Osteoblast (primary cell): ENCODE measurements at regions not wholly inside any gene's neighbourhood (a gene's known extent, or its start where the extent isn't known, plus 50 kb on each side); places are given as distances from the start of the nearest gene placed in this dataset.
"Not testable (repeated sequence)": the region's sequence is repeated elsewhere in the genome, so short reads cannot be mapped to it uniquely, and the experiment has no call there.

Experiments used
- DNase-seq: peaks from one replicate; pipeline ENCODE4 v3.0.0; 2011; ENCODE audit warnings: low spot score, mixed read lengths; ENCODE audit not compliant: insufficient read length; ENCODE audit errors: missing footprints
- H2AFZ ChIP-seq: 2 replicates; pipeline ENCODE4 v1.6.0; 2011; ENCODE audit warnings: mild to moderate bottlenecking, low read length
- H3K27ac ChIP-seq: 2 replicates; pipeline ENCODE4 v1.5.1; 2011; ENCODE audit warnings: mild to moderate bottlenecking, low read depth, low read length, moderate library complexity
- H3K27me3 ChIP-seq: 2 replicates; pipeline ENCODE4 v1.6.0; 2012; ENCODE audit warnings: mild to moderate bottlenecking, control low read depth, inconsistent platforms, low read length, moderate library complexity; ENCODE audit not compliant: insufficient read depth
- H3K36me3 ChIP-seq: 2 replicates; pipeline ENCODE4 v1.5.1; 2011; ENCODE audit warnings: mild to moderate bottlenecking, low read length, control low read depth, moderate library complexity; ENCODE audit not compliant: insufficient read depth
- H3K4me1 ChIP-seq: 2 replicates; pipeline ENCODE4 v1.5.1; 2011; ENCODE audit warnings: mild to moderate bottlenecking, low read length, control low read depth, moderate library complexity; ENCODE audit not compliant: insufficient read depth
- H3K4me2 ChIP-seq: 2 replicates; pipeline ENCODE4 v1.6.0; 2011; ENCODE audit warnings: mild to moderate bottlenecking, low read length; ENCODE audit not compliant: insufficient read depth
- H3K4me3 ChIP-seq: fragments of 200-600 bp; sonication (generic); 3 replicates; pipeline ENCODE4 v1.5.1; 2012; ENCODE audit warnings: mild to moderate bottlenecking, low read length, inconsistent platforms; ENCODE audit not compliant: insufficient read depth
- H3K79me2 ChIP-seq: 2 replicates; pipeline ENCODE4 v1.6.0; 2012; ENCODE audit warnings: mild to moderate bottlenecking, low read length, control low read depth, inconsistent platforms; ENCODE audit not compliant: insufficient read depth
- H3K9me3 ChIP-seq: 2 replicates; pipeline ENCODE4 v1.5.1; 2011; ENCODE audit warnings: low read depth, low read length, control low read depth
- H4K20me1 ChIP-seq: 2 replicates; pipeline ENCODE4 v1.6.0; 2012; ENCODE audit warnings: mild to moderate bottlenecking, low read length, control low read depth; ENCODE audit not compliant: insufficient read depth
- CTCF ChIP-seq: IDR thresholded peaks from 2 replicates; pipeline ENCODE4 v1.5.1; 2011; ENCODE audit warnings: mild to moderate bottlenecking, low read depth, low read length, moderate library complexity; ENCODE audit errors: extremely low read depth

GRCh38 chr15:88995449-88995848, 82.3 kb upstream of the MFGE8 start:
- no peak for DNase-seq
- peak overlapping the region; percentile 13 for H2AFZ ChIP-seq

GRCh38 chr15:88997531-88997930, 84.4 kb upstream of the MFGE8 start:
- H3K4me2 ChIP-seq = no peak overlapping the region
- no peak overlapping the region for H3K27ac ChIP-seq
- TF ChIP-seq CTCF = no peak
- peaks cover 14% of the 10 kb centered on the region for H3K4me1 ChIP-seq
- H4K20me1 ChIP-seq = no peaks in the 10 kb centered on the region
- no peaks in the 10 kb centered on the region for H3K9me3 ChIP-seq
- no peaks in the 10 kb centered on the region for H3K36me3 ChIP-seq
- H3K27me3 ChIP-seq = no peaks in the 10 kb centered on the region
- no peak overlapping the region for H2AFZ ChIP-seq
- no peak for DNase-seq
- H3K79me2 ChIP-seq = no peaks in the 10 kb centered on the region
- no peak overlapping the region for H3K4me3 ChIP-seq

More at GRCh38 chr15:88995449-88995848, 82.3 kb upstream of the MFGE8 start:
- Histone ChIP-seq H3K4me3 (no peak overlapping the region), H4K20me1 (no peaks in the 10 kb centered on the region), H3K4me1 (peaks cover 7% of the 10 kb centered on the region), H3K79me2 (no peaks in the 10 kb centered on the region), H3K36me3 (no peaks in the 10 kb centered on the region), H3K27me3 (no peaks in the 10 kb centered on the region), H3K4me2 (no peak overlapping the region), H3K27ac (no peak overlapping the region), H3K9me3 (no peaks in the 10 kb centered on the region)
- no peak for TF ChIP-seq CTCF

GRCh38 chr15:88998980-88999713, 86.0 kb upstream of the MFGE8 start:
- no peaks in the 10 kb centered on the region for H3K36me3 ChIP-seq
- TF ChIP-seq CTCF = no peak

GRCh38 chr15:89001708-89002275, 86.5 kb upstream of the ABHD2 start:
- H2AFZ ChIP-seq, H3K9me3 ChIP-seq, H3K36me3 ChIP-seq, DNase-seq, H4K20me1 ChIP-seq, H3K4me3 ChIP-seq, H3K79me2 ChIP-seq, H3K27me3 ChIP-seq, H3K27ac ChIP-seq: not testable (repeated sequence)
- Histone ChIP-seq H3K4me1 (peaks cover 17% of the 10 kb centered on the region), H3K4me2 (peak overlapping the region; percentile 19)

More at GRCh38 chr15:88998980-88999713, 86.0 kb upstream of the MFGE8 start:
- Histone ChIP-seq H3K27ac (no peak overlapping the region), H3K4me3 (no peak overlapping the region), H3K9me3 (no peaks in the 10 kb centered on the region), H3K4me1 (peaks cover 17% of the 10 kb centered on the region), H3K4me2 (no peak overlapping the region), H2AFZ (no peak overlapping the region), H3K27me3 (no peaks in the 10 kb centered on the region), H4K20me1 (no peaks in the 10 kb centered on the region), H3K79me2 (no peaks in the 10 kb centered on the region)
- no peak for DNase-seq
